IMR-90 (cell line): ENCODE measurements at regions not wholly inside any gene's neighbourhood (a gene's known extent, or its start where the extent isn't known, plus 50 kb on each side); places are given as distances from the start of the nearest gene placed in this dataset.

Source experiments
- ATAC-seq: fragments of 200-7000 bp; cut with Tn5 transposase; 2 replicates; pipeline ENCODE4 v1.9.1; 2020; ENCODE audit warnings: low read depth, mild to moderate bottlenecking, moderate library complexity
- BruUV-seq: library from RNA; stranded (reverse); fragments of 400-500 nt; replicated peaks from 2 replicates; lab custom pipeline; 2021; lab: Mats Ljungman, UMichigan
- CTCF ChIA-PET: fragments of 300-600 bp; formaldehyde crosslinking; extraction: SDS; loops from one replicate; lab custom pipeline; 2021; ENCODE audit warnings: antibody characterized with exemption; lab: Yijun Ruan, JAX
- POLR2A ChIA-PET: fragments of 300-600 bp; sonication (Branson Sonifier 250); formaldehyde crosslinking; loops from one replicate; lab custom pipeline; 2022; ENCODE audit warnings: antibody characterized with exemption; ENCODE audit not compliant: unreplicated experiment; lab: Charles Lee
- DNase-seq: peaks from one replicate; pipeline ENCODE4 v3.0.0; 2013
- H2AFZ ChIP-seq: replicated peaks from 2 replicates; pipeline ENCODE3; 2013; ENCODE audit warnings: low read length, mild to moderate bottlenecking; ENCODE audit not compliant: poor library complexity
- H2AK5ac ChIP-seq: 2 replicates; pipeline ENCODE4 v1.6.1; 2013; ENCODE audit warnings: low read depth, low read length, inconsistent platforms
- H2AK9ac ChIP-seq: replicated peaks from 2 replicates; pipeline ENCODE3; 2013; ENCODE audit warnings: mild to moderate bottlenecking, low read depth, low read length, moderate library complexity; ENCODE audit not compliant: poor library complexity
- H2BK120ac ChIP-seq: 2 replicates; pipeline ENCODE4 v1.6.1; 2013; ENCODE audit warnings: low read depth, low read length, inconsistent platforms
- H2BK15ac ChIP-seq: 3 replicates; pipeline ENCODE4 v1.6.1; 2013; ENCODE audit warnings: low read depth, low read length, inconsistent platforms
- H2BK20ac ChIP-seq: 2 replicates; pipeline ENCODE4 v1.6.1; 2013; ENCODE audit warnings: low read depth, mild to moderate bottlenecking, inconsistent platforms, low read length, moderate library complexity
- H2BK5ac ChIP-seq: 2 replicates; pipeline ENCODE4 v1.6.1; 2013; ENCODE audit warnings: mild to moderate bottlenecking, low read depth, low read length, inconsistent platforms; ENCODE audit not compliant: poor library complexity, severe bottlenecking
- H3K14ac ChIP-seq: replicated peaks from 2 replicates; pipeline ENCODE4 v1.6.1; 2013; ENCODE audit warnings: low read depth, low read length, inconsistent platforms
- H3K18ac ChIP-seq: 2 replicates; pipeline ENCODE4 v1.6.1; 2013; ENCODE audit warnings: low read depth, low read length, control low read depth
- H3K23ac ChIP-seq: 2 replicates; pipeline ENCODE4 v1.6.1; 2013; ENCODE audit warnings: low read depth, low read length, inconsistent platforms
- H3K27ac ChIP-seq: 2 replicates; pipeline ENCODE4 v1.5.1; 2013; ENCODE audit warnings: mild to moderate bottlenecking, control low read depth, low read length; ENCODE audit not compliant: insufficient read depth
- H3K27me3 ChIP-seq: 2 replicates; pipeline ENCODE4 v1.6.1; 2013; ENCODE audit warnings: low read length; ENCODE audit not compliant: control insufficient read depth, insufficient read depth
- H3K36me3 ChIP-seq: 2 replicates; pipeline ENCODE4 v1.6.1; 2013; ENCODE audit warnings: low read length, mixed read lengths; ENCODE audit not compliant: control insufficient read depth, insufficient read depth
- H3K4ac ChIP-seq: 2 replicates; pipeline ENCODE4 v1.6.1; 2013; ENCODE audit warnings: low read depth, low read length, inconsistent platforms
- H3K4me1 ChIP-seq: 2 replicates; pipeline ENCODE4 v1.6.1; 2013; ENCODE audit warnings: low read length, mixed read lengths; ENCODE audit not compliant: control insufficient read depth, insufficient read depth
- H3K4me2 ChIP-seq: 2 replicates; pipeline ENCODE4 v1.6.1; 2013; ENCODE audit warnings: low read depth, mild to moderate bottlenecking, control low read depth, low read length, moderate library complexity
- H3K4me3 ChIP-seq: 2 replicates; pipeline ENCODE4 v1.5.1; 2013; ENCODE audit warnings: low read depth, mild to moderate bottlenecking, control low read depth, low read length, moderate library complexity; ENCODE audit not compliant: insufficient read depth
- H3K56ac ChIP-seq: 2 replicates; pipeline ENCODE4 v1.6.1; 2013; ENCODE audit warnings: low read length, inconsistent platforms; ENCODE audit not compliant: insufficient read depth; ENCODE audit errors: extremely low read depth
- H3K79me1 ChIP-seq, 2 experiments: 2 replicates each; pipeline ENCODE4 v1.6.1; 2013; ENCODE audit warnings: low read length in 2 of 2, inconsistent platforms in 1 of 2, low read depth in 1 of 2
- H3K9ac ChIP-seq: 2 replicates; pipeline ENCODE4 v1.6.1; 2013; ENCODE audit warnings: low read depth, low read length, control low read depth
- H3K9me1 ChIP-seq: 2 replicates; pipeline ENCODE4 v1.6.1; 2013; ENCODE audit warnings: low read length, inconsistent platforms; ENCODE audit not compliant: insufficient read depth
- H3K9me3 ChIP-seq: 2 replicates; pipeline ENCODE4 v1.6.1; 2013; ENCODE audit warnings: low read length; ENCODE audit not compliant: control insufficient read depth, insufficient read depth
- H4K20me1 ChIP-seq: 2 replicates; pipeline ENCODE4 v1.6.1; 2013; ENCODE audit warnings: low read length, inconsistent platforms; ENCODE audit not compliant: insufficient read depth
- H4K5ac ChIP-seq: 2 replicates; pipeline ENCODE4 v1.6.1; 2013; ENCODE audit warnings: mild to moderate bottlenecking, low read depth, low read length, control low read depth
- H4K8ac ChIP-seq, 2 experiments: 2 replicates each; pipeline ENCODE4 v1.6.1; 2013; ENCODE audit warnings: low read depth in 2 of 2, low read length in 2 of 2, control low read depth in 1 of 2, inconsistent platforms in 1 of 2
- H4K91ac ChIP-seq: 2 replicates; pipeline ENCODE4 v1.6.1; 2013; ENCODE audit warnings: low read depth, low read length, inconsistent platforms; ENCODE audit not compliant: insufficient read depth
- BHLHE40 ChIP-seq: fragments of 150-350 bp; IDR thresholded peaks from 2 replicates; pipeline ENCODE4 v1.6.1; 2016; ENCODE audit warnings: mild to moderate bottlenecking, low read depth, low read length
- ELK1 ChIP-seq: fragments of 150-350 bp; IDR thresholded peaks from 2 replicates; pipeline ENCODE4 v1.6.1; 2016; ENCODE audit warnings: low read depth, mild to moderate bottlenecking, low read length, moderate library complexity, borderline replicate concordance
- MXI1 ChIP-seq: IDR thresholded peaks from 2 replicates; pipeline ENCODE4 v1.6.1; 2012; ENCODE audit warnings: low read depth, mild to moderate bottlenecking, low read length, moderate library complexity, borderline replicate concordance
- POLR2A ChIP-seq: IDR thresholded peaks from 2 replicates; pipeline ENCODE4 v1.6.1; 2012; ENCODE audit warnings: mild to moderate bottlenecking, low read depth, low read length
- RCOR1 ChIP-seq: IDR thresholded peaks from 2 replicates; pipeline ENCODE4 v1.6.1; 2012; ENCODE audit warnings: mild to moderate bottlenecking, low read length, improper control_type of control experiment; ENCODE audit not compliant: insufficient replicate concordance
- WGBS, 2 experiments: methylation state at CpG; one replicate each; pipeline versions ENCODE4 v1.1.5 to v1.1.7; 2013; ENCODE audit warnings: missing lambda C conversion rate in 2 of 2; ENCODE audit not compliant: insufficient read length in 1 of 2; ENCODE audit errors: extremely low coverage in 2 of 2; 5-methylcytosine and 5-hydroxymethylcytosine counted together
- dilution Hi-C: fragments of 300-500 bp; cut with HindIII; formaldehyde crosslinking; loops from one replicate; pipeline ENCODE4 v1.14.3; 2018; ENCODE audit warnings: low sequenced_read_pairs; ENCODE audit not compliant: unreplicated experiment
- in situ Hi-C: fragments of 300-500 bp; cut with MboI; formaldehyde crosslinking; loops from 3 replicates; pipeline ENCODE4 v1.14.3; 2019; ENCODE audit warnings: low sequenced_read_pairs, inconsistent platforms, mixed read lengths
- intact Hi-C: fragments of 100-400 bp; cut with micrococcal nuclease; formaldehyde crosslinking; loops from 2 replicates; pipeline ENCODE4 v1.10.0; 2022

GRCh38 chr13:70723732-70724131 lies 615.5 kb upstream of the KLHL1 start:
- Histone ChIP-seq H3K79me1 (no peaks in the 10 kb centered on the region), H3K9me3 (no peaks in the 10 kb centered on the region), H2AFZ (no peak overlapping the region), H3K18ac (no peak overlapping the region), H3K4ac (no peak overlapping the region), H2BK20ac (no peak overlapping the region), H2BK15ac (no peak overlapping the region), H2BK5ac (no peak overlapping the region), H3K9me1 (no peaks in the 10 kb centered on the region), H3K9ac (no peak overlapping the region), H4K5ac (no peak overlapping the region), H3K14ac (no peak overlapping the region), H3K27me3 (no peaks in the 10 kb centered on the region), H3K56ac (no peak overlapping the region), H4K8ac (no peak overlapping the region), H3K4me2 (no peak overlapping the region), H2AK9ac (no peak overlapping the region), H4K20me1 (no peaks in the 10 kb centered on the region), H3K4me1 (no peaks in the 10 kb centered on the region), H3K4me3 (no peak overlapping the region), H3K36me3 (no peaks in the 10 kb centered on the region), H2BK120ac (no peak overlapping the region), H3K27ac (no peak overlapping the region), H4K91ac (no peak overlapping the region), H3K23ac (no peak overlapping the region), H2AK5ac (no peak overlapping the region)
- WGBS, 2 experiments, result no CpG with 5 or more reads among the region's 1 CpG
- no peak for ATAC-seq
- POLR2A ChIA-PET, result no interaction called here
- no peak for DNase-seq
- BruUV-seq, result no TSS peak
- intact Hi-C loops, result no loop called here
- CTCF ChIA-PET, result no interaction called here
- dilution Hi-C loops, result no loop called here
- in situ Hi-C loops, result no loop called here
- no peak for TF ChIP-seq ELK1
- no peak for TF ChIP-seq RCOR1
- no peak for TF ChIP-seq POLR2A
- TF ChIP-seq MXI1, result no peak
- no peak for TF ChIP-seq BHLHE40
